SJCRH30 (cell line): ENCODE measurements at regions not wholly inside any gene's neighbourhood (a gene's known extent, or its start where the extent isn't known, plus 50 kb on each side); places are given as distances from the start of the nearest gene placed in this dataset.

Experiments used
- DNase-seq, 2 experiments: peaks; one replicate each; pipeline ENCODE4 v3.0.0-alpha.2; 2015 to 2020
- H3K27ac ChIP-seq: fragments of 250-450 bp; sonication (Bioruptor Pico); 2 replicates; pipeline ENCODE4 v1.5.1; 2020; ENCODE audit warnings: mild to moderate bottlenecking, moderate library complexity
- H3K27me3 ChIP-seq: fragments of 250-450 bp; sonication (Bioruptor Pico); 2 replicates; pipeline ENCODE4 v1.5.1; 2020; ENCODE audit warnings: mild to moderate bottlenecking, moderate library complexity
- H3K36me3 ChIP-seq: fragments of 250-450 bp; sonication (Bioruptor Pico); 2 replicates; pipeline ENCODE4 v1.5.1; 2020; ENCODE audit warnings: mild to moderate bottlenecking, moderate library complexity
- H3K4me1 ChIP-seq: fragments of 250-450 bp; sonication (Bioruptor Pico); 2 replicates; pipeline ENCODE4 v1.5.1; 2020; ENCODE audit warnings: mild to moderate bottlenecking, moderate library complexity
- H3K4me3 ChIP-seq: fragments of 250-450 bp; sonication (Bioruptor Pico); 2 replicates; pipeline ENCODE4 v1.5.1; 2020; ENCODE audit warnings: mild to moderate bottlenecking, moderate library complexity
- H3K9me3 ChIP-seq: fragments of 250-450 bp; sonication (Bioruptor Pico); replicated peaks from 2 replicates; pipeline ENCODE4 v1.5.1; 2020; ENCODE audit warnings: mild to moderate bottlenecking, moderate library complexity

DNA sequence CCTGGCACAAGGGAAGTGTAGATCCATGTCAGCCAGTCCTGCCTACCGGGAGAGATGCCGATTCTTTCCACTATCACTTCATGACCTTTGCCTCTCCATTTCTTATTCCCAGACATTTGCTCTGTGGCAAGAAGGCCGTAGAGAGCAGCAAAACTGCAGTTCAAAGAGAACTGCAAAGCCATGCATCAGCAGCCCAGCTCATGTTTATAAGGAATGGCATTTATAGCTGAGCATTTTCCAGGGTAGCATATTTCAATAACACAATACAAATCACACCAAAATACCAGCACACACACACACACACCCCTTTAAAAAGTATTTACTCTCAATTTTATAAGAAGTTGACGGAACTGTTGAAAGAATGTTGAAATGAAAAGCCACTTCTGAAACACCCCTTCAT is 126.7 kb upstream of the EGFLAM start:
- Histone ChIP-seq H3K27me3 (no peaks in the 10 kb centered on the region), H3K9me3 (no peaks in the 10 kb centered on the region), H3K4me3 (no peak overlapping the region), H3K27ac (no peak overlapping the region), H3K36me3 (no peaks in the 10 kb centered on the region), H3K4me1 (peaks cover 6% of the 10 kb centered on the region; the same call in 1 of the 2 replicates)
- DNase-seq = no peak

DNA sequence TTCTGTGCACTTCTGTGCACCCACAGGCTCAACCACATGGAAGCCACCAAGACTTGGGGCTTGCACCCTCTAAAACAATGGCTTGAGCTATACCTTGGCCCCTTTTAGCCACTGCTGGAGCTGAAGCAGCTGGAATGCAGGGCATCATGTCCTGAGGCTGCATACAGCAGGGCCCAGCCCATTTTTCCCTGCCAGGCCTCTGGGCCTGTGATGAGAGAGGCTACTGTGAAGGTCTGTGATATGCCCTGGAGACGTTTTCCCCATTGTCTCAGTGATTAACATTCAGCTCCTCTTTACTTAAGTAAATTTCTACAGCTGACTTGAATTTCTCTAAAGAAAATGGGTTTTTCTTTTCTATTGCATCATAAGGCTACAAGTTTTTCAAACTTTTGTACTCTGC is 134.0 kb upstream of the EGFLAM start:
- no peaks in the 10 kb centered on the region for H3K27me3 ChIP-seq

DNA sequence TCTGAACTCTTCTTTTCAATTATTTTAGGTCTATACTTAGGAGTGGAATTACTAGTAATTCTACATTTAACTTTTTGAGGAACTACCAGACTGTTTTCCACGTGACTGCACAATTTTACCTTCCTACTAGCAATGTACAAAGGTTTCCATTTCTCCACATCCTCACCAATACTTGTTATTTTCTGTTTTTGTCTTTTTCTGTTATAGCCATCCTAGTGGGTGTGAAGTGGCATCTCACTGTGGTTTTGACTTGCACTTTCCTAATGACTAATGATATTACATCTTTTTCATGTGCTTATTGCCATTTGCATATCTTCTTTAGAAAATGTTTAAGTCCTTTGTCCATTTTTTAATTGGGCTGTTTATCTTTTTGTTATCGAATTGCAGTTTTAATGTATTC is 136.9 kb upstream of the EGFLAM start:
- Histone ChIP-seq H3K27ac (no peak overlapping the region), H3K9me3 (no peaks in the 10 kb centered on the region), H3K36me3 (no peaks in the 10 kb centered on the region), H3K4me1 (no peaks in the 10 kb centered on the region), H3K4me3 (no peak overlapping the region), H3K27me3 (no peaks in the 10 kb centered on the region)
- no peak for DNase-seq

More for the DNA sequence above, 134.0 kb upstream of the EGFLAM start:
- Histone ChIP-seq H3K4me1 (no peaks in the 10 kb centered on the region), H3K4me3 (no peak overlapping the region), H3K27ac (no peak overlapping the region), H3K9me3 (no peaks in the 10 kb centered on the region), H3K36me3 (no peaks in the 10 kb centered on the region)
- DNase-seq = no peak

GRCh38 chr5:38119836-38120235 is 138.5 kb upstream of the EGFLAM start:
- no peaks in the 10 kb centered on the region for H3K27me3 ChIP-seq
- no peaks in the 10 kb centered on the region for H3K9me3 ChIP-seq
- H3K36me3 ChIP-seq = no peaks in the 10 kb centered on the region
- H3K4me3 ChIP-seq = no peak overlapping the region
- DNase-seq = no peak
- no peaks in the 10 kb centered on the region for H3K4me1 ChIP-seq
- no peak overlapping the region for H3K27ac ChIP-seq

GRCh38 chr5:38117784-38118479 is 140.4 kb upstream of the EGFLAM start:
- H3K27me3 ChIP-seq = no peaks in the 10 kb centered on the region
- H3K9me3 ChIP-seq = no peaks in the 10 kb centered on the region
- no peaks in the 10 kb centered on the region for H3K36me3 ChIP-seq
- H3K27ac ChIP-seq = no peak overlapping the region
- no peak overlapping the region for H3K4me3 ChIP-seq
- H3K4me1 ChIP-seq = no peaks in the 10 kb centered on the region
- DNase-seq = no peak

- Histone ChIP-seq H3K4me3 (no peak overlapping the region), H3K27me3 (no peaks in the 10 kb centered on the region), H3K4me1 (no peaks in the 10 kb centered on the region)
Measured at GRCh38 chr5:38115318-38115827, 143.0 kb upstream of the EGFLAM start.

GRCh38 chr5:38113880-38114279 is 144.5 kb upstream of the EGFLAM start:
- Histone ChIP-seq H3K9me3 (no peaks in the 10 kb centered on the region), H3K36me3 (no peaks in the 10 kb centered on the region)

More at GRCh38 chr5:38115318-38115827, 143.0 kb upstream of the EGFLAM start:
- H3K9me3 ChIP-seq = no peaks in the 10 kb centered on the region
- no peak overlapping the region for H3K27ac ChIP-seq
- no peaks in the 10 kb centered on the region for H3K36me3 ChIP-seq
- DNase-seq = no peak

GRCh38 chr5:38113456-38113855 is 144.9 kb upstream of the EGFLAM start:
- H3K27ac ChIP-seq = no peak overlapping the region
- H3K9me3 ChIP-seq = no peaks in the 10 kb centered on the region
- no peak overlapping the region for H3K4me3 ChIP-seq
- H3K27me3 ChIP-seq = no peaks in the 10 kb centered on the region
- no peaks in the 10 kb centered on the region for H3K4me1 ChIP-seq
- no peak for DNase-seq
- no peaks in the 10 kb centered on the region for H3K36me3 ChIP-seq

More at GRCh38 chr5:38113880-38114279, 144.5 kb upstream of the EGFLAM start:
- DNase-seq = no peak
- no peaks in the 10 kb centered on the region for H3K4me1 ChIP-seq
- H3K4me3 ChIP-seq = no peak overlapping the region
- no peaks in the 10 kb centered on the region for H3K27me3 ChIP-seq
- H3K27ac ChIP-seq = no peak overlapping the region

GRCh38 chr5:38112938-38113337 is 145.4 kb upstream of the EGFLAM start:
- no peak overlapping the region for H3K4me3 ChIP-seq
- H3K4me1 ChIP-seq = no peaks in the 10 kb centered on the region
- no peaks in the 10 kb centered on the region for H3K36me3 ChIP-seq
- H3K27ac ChIP-seq = no peak overlapping the region
- no peaks in the 10 kb centered on the region for H3K27me3 ChIP-seq
- no peak for DNase-seq
- no peaks in the 10 kb centered on the region for H3K9me3 ChIP-seq

- no peak for DNase-seq
- Histone ChIP-seq H3K4me1 (no peaks in the 10 kb centered on the region), H3K9me3 (no peaks in the 10 kb centered on the region), H3K4me3 (no peak overlapping the region), H3K27ac (no peak overlapping the region), H3K27me3 (no peaks in the 10 kb centered on the region), H3K36me3 (no peaks in the 10 kb centered on the region)
Measured at GRCh38 chr5:38110130-38110529, 148.2 kb upstream of the EGFLAM start.

DNA sequence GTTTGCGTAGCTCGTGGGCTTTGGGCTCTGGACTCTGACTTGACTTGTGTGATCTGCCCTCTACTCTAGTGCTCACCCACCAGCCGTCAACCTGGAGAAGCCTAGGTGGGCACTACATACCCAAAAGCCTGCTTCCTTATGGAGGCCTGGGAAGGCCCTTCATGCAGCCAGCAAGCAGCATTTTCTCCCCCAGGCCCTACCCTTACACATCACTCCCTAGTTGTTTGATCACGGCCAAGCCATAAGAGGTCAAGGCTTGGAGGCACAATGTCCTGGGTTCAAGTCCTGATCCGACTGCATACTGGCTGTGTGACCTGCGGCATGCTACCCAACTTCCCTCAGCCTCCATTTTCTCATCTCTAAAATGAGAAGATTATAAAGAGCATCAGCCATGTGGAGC is 151.3 kb upstream of the EGFLAM start:
- no peaks in the 10 kb centered on the region for H3K27me3 ChIP-seq
- H3K4me3 ChIP-seq = no peak overlapping the region
- 0 out of 2 replicates have a peak, but pooled peaks cover 3% of the 10 kb centered on the region for H3K4me1 ChIP-seq
- no peak for DNase-seq
- H3K9me3 ChIP-seq = no peaks in the 10 kb centered on the region
- H3K27ac ChIP-seq = no peak overlapping the region
- H3K36me3 ChIP-seq = no peaks in the 10 kb centered on the region

DNA sequence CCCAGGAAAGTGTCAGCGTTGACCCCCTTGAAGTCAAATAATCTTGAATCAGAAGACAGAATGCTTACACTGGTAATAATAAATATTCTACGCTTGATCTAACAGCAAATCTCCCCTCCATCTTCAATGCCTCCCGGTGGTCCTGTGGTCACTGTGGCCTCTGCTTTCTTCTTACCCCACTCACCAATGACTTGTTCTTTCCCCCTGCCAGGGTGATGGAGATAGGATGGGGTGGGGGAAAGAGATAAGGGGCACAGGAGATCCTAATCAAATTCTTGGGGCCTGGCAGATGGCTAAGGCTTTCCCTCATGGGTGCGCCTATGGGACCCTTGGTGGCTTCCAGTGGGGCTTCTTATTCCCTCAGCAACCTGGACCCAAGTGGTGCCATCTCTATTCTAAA is 152.6 kb upstream of the EGFLAM start:
- H3K9me3 ChIP-seq = no peaks in the 10 kb centered on the region
- no peak overlapping the region for H3K27ac ChIP-seq
- no peak for DNase-seq

DNA sequence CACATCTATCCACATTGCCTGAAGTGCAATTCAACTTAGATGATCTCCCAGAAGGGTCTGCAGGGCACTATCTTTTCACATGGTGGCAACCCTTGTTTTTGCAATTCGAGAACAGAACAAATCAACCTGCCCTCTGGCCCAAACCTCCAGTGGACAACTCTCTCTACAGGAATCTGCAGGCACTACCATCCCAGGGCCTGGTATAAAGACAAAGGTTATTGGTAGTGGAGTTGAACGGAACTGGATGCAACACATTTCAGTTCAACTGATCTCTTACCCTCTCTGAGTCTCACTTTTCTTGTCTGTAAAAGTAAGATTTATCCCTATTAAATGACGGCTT is 153.2 kb upstream of the EGFLAM start:
- 0 out of 2 replicates have a peak, but pooled peaks cover 3% of the 10 kb centered on the region for H3K4me1 ChIP-seq
- no peak for DNase-seq
- H3K27ac ChIP-seq = no peak overlapping the region
- H3K36me3 ChIP-seq = no peaks in the 10 kb centered on the region
- no peak overlapping the region for H3K4me3 ChIP-seq
- H3K27me3 ChIP-seq = no peaks in the 10 kb centered on the region
- no peaks in the 10 kb centered on the region for H3K9me3 ChIP-seq

More for the DNA sequence above, 152.6 kb upstream of the EGFLAM start:
- no peaks in the 10 kb centered on the region for H3K27me3 ChIP-seq
- H3K4me3 ChIP-seq = no peak overlapping the region
- H3K4me1 ChIP-seq = 0 out of 2 replicates have a peak, but pooled peaks cover 3% of the 10 kb centered on the region
- H3K36me3 ChIP-seq = no peaks in the 10 kb centered on the region

- Histone ChIP-seq H3K36me3 (no peaks in the 10 kb centered on the region), H3K4me3 (no peak overlapping the region), H3K9me3 (no peaks in the 10 kb centered on the region), H3K27ac (no peak overlapping the region), H3K27me3 (no peaks in the 10 kb centered on the region), H3K4me1 (0 out of 2 replicates have a peak, but pooled peaks cover 3% of the 10 kb centered on the region)
- DNase-seq = peak; percentile 33 to 56
Measured at GRCh38 chr5:38104497-38105230, 153.7 kb upstream of the EGFLAM start.

DNA sequence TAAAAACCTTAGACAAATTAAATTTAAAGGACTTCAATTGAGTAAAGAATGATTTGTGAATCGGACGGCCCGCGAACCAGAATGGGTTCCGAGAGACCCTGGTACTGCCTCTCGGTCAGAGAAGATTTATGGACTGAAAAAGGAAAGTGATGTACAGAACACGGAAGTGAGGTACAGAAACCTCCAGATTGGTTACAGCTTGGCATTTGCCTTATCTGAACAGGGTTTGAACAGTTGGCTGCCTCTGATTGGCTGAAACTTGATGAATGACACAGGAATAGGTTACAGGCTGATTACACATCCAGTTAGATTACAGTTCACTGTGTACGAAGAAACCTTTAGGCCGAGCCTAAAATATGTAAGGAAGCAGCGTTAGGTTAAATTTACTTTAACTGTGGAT is 156.5 kb upstream of the EGFLAM start:
- Histone ChIP-seq H3K4me3 (no peak overlapping the region), H3K9me3 (no peaks in the 10 kb centered on the region), H3K36me3 (no peaks in the 10 kb centered on the region), H3K27me3 (no peaks in the 10 kb centered on the region), H3K4me1 (0 out of 2 replicates have a peak, but pooled peaks cover 3% of the 10 kb centered on the region), H3K27ac (no peak overlapping the region)
- no peak for DNase-seq
